Ascending aorta (tissue), 2 donors: ENCODE measurements at regions not wholly inside any gene's neighbourhood (a gene's known extent, or its start where the extent isn't known, plus 50 kb on each side); places are given as distances from the start of the nearest gene placed in this dataset.
"Not testable (repeated sequence)": the region's sequence is repeated elsewhere in the genome, so short reads cannot be mapped to it uniquely, and the experiment has no call there.

Source experiments
- DNase-seq, 2 donors: peaks; one replicate each; pipeline ENCODE4 v3.0.0-alpha.2; 2019; ENCODE audit warnings: low spot score in 2 of 2
- H3K27ac ChIP-seq, 2 donors: fragments of 200-600 bp; sonication (generic); one replicate each; pipeline ENCODE4 v1.5.1; 2016 to 2017; ENCODE audit warnings: mild to moderate bottlenecking in 1 of 2
- H3K27me3 ChIP-seq: fragments of 200-600 bp; sonication (generic); one replicate; pipeline ENCODE4 v1.5.1; 2017
- H3K36me3 ChIP-seq, 2 donors: fragments of 200-600 bp; sonication (generic); one replicate each; pipeline ENCODE4 v1.5.1; 2016
- H3K4me1 ChIP-seq, 2 donors: fragments of 200-600 bp; sonication (generic); one replicate each; pipeline ENCODE4 v1.5.1; 2016 to 2017; ENCODE audit warnings: mild to moderate bottlenecking in 1 of 2
- H3K4me3 ChIP-seq, 2 donors: fragments of 200-600 bp; sonication (generic); one replicate each; pipeline ENCODE4 v1.5.1; 2016 to 2017; ENCODE audit warnings: mild to moderate bottlenecking in 1 of 2
- H3K9me3 ChIP-seq, 2 donors: fragments of 200-600 bp; sonication (generic); one replicate each; pipeline ENCODE4 v1.5.1; 2016
- intact Hi-C: fragments of 100-400 bp; cut with DNase I; formaldehyde crosslinking; loops from one replicate; pipeline ENCODE4 v1.15.1; 2023
- TF ChIP-seq, protein P1 (sequence below), 3 experiments: fragments of 200-600 bp in 2 of 3; fragments of 450-650 bp in 1 of 3; sonication (generic) in 2 of 3; IDR thresholded peaks; one replicate each; pipeline ENCODE4 v1.5.1; 2016 to 2019; ENCODE audit warnings: antibody characterized with exemption in 3 of 3, mild to moderate bottlenecking in 1 of 3, moderate library complexity in 1 of 3

DNA sequence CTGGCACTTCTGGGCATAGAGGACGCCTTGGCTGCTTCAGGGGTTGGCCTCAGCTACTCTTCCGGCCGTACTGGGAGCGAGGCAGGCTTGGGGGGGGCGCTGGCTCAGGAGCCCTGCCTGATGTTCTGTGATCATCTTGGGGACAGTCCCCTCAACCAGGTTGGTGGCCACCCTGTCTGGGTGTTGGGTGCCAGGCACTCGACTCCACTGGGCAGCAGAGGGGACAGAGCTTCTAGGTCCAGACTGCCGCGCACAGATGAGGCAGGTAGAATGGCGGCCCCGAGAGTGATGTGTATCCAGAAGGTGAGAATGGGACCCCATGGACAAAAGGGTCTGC, 84.9 kb downstream of the ASB1 start:
- DNase-seq: no peak
- TF ChIP-seq, protein P1, sequence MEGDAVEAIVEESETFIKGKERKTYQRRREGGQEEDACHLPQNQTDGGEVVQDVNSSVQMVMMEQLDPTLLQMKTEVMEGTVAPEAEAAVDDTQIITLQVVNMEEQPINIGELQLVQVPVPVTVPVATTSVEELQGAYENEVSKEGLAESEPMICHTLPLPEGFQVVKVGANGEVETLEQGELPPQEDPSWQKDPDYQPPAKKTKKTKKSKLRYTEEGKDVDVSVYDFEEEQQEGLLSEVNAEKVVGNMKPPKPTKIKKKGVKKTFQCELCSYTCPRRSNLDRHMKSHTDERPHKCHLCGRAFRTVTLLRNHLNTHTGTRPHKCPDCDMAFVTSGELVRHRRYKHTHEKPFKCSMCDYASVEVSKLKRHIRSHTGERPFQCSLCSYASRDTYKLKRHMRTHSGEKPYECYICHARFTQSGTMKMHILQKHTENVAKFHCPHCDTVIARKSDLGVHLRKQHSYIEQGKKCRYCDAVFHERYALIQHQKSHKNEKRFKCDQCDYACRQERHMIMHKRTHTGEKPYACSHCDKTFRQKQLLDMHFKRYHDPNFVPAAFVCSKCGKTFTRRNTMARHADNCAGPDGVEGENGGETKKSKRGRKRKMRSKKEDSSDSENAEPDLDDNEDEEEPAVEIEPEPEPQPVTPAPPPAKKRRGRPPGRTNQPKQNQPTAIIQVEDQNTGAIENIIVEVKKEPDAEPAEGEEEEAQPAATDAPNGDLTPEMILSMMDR (IDR thresholded peaks at IDR 0.05): no peak
- intact Hi-C loops: no loop called here
- Histone ChIP-seq H3K27ac (no peak overlapping the region), H3K27me3 (no peaks in the 10 kb centered on the region), H3K4me1 (no peaks in the 10 kb centered on the region), H3K4me3 (no peak overlapping the region), H3K9me3 (peaks cover 0 to 6% of the 10 kb centered on the region in 2 donors), H3K36me3 (no peaks in the 10 kb centered on the region)

- intact Hi-C loops: loop anchor here (2.0 kb wide), 1 partner anchor 272 kb away; no protein-coding TSS in a partner anchor
Measured at GRCh38 chr2:238512247-238512867, 85.6 kb downstream of the ASB1 start.

DNA sequence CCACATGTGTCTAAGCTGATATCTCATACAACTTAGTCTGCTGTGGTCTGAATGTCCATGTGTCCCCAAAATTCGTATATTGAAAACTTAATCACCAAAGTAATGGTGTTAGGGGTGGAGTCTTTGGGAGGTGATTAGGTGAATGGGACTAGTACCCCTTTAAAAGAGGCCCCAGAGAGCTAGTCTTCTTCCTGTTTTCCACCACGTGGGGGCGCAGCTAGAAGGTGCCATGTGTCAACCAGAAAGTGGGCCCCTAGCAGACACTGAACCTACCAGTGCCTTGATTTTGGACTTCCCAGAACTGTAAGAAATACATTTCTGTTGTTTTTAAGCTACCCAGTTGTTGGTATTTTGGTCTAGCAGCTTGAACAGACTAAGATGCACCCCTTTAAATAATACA, 86.6 kb downstream of the ASB1 start:
- intact Hi-C loops: loop anchor here (2.0 kb wide), 1 partner anchor 271 kb away; no protein-coding TSS in a partner anchor
- DNase-seq: no peak
- Histone ChIP-seq H3K4me1 (no peaks in the 10 kb centered on the region), H3K36me3 (no peaks in the 10 kb centered on the region), H3K9me3 (peaks cover 4 to 23% of the 10 kb centered on the region in 2 donors), H3K27me3 (no peaks in the 10 kb centered on the region), H3K27ac (no peak overlapping the region), H3K4me3 (no peak overlapping the region)
- TF ChIP-seq, protein P1 (IDR thresholded peaks at IDR 0.05): peak in 1 of 3 experiments; percentile 27

More at GRCh38 chr2:238512247-238512867, 85.6 kb downstream of the ASB1 start:
- H3K4me3 ChIP-seq: no peak overlapping the region
- no peak for DNase-seq
- H3K4me1 ChIP-seq: no peaks in the 10 kb centered on the region
- H3K9me3 ChIP-seq: peaks cover 0 to 14% of the 10 kb centered on the region in 2 donors
- TF ChIP-seq, protein P1 (IDR thresholded peaks at IDR 0.05): no peak
- H3K27ac ChIP-seq: no peak overlapping the region
- H3K27me3 ChIP-seq: no peaks in the 10 kb centered on the region
- no peaks in the 10 kb centered on the region for H3K36me3 ChIP-seq

DNA sequence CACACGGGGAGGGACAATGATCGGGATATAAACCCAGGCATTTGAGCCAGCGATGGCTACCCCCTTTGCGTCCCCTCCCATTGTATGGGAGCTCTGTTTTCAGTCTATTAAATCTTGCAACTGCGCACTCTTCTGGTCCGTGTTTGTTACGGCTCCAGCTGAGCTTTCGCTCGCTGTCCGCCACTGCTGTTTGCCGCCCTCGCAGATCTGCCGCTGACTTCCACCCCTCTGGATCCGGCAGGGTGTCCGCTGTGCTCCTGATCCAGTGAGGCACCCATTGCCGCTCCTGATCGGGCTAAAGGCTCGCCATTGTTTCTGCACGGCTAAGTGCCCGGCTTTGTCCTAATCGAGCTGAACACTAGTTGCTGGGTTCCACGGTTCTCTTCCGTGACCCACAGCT, 87.3 kb downstream of the ASB1 start:
- H3K4me3 ChIP-seq, intact Hi-C loops, H3K4me1 ChIP-seq, H3K27me3 ChIP-seq, H3K36me3 ChIP-seq, DNase-seq, H3K27ac ChIP-seq: not testable (repeated sequence)
- H3K9me3 ChIP-seq: peaks cover 4 to 24% of the 10 kb centered on the region in 2 donors

DNA sequence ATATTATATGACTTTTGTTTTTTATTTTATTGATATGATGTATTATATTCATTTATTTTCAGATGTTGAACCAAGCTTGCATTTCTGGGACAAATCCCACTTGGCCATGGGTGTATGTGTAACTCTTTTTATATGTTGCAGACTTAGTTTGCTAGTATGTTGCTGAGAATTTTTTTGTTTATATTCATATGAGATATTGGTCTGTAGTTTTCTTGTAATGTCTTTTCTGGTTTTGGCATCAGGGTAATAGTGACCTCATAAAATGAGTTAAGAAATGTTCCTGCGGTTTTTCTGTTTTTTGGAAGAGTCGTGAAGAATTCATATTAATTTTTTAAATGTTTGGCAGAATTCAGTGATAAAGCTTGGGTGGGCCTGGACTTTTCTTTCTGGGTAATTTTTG, 88.7 kb downstream of the ASB1 start:
- intact Hi-C loops: no loop called here
- H3K27ac ChIP-seq: no peak overlapping the region
- no peaks in the 10 kb centered on the region for H3K4me1 ChIP-seq
- H3K4me3 ChIP-seq: no peak overlapping the region
- TF ChIP-seq, protein P1 (IDR thresholded peaks at IDR 0.05): no peak
- peaks cover 4 to 24% of the 10 kb centered on the region in 2 donors for H3K9me3 ChIP-seq
- no peaks in the 10 kb centered on the region for H3K27me3 ChIP-seq
- H3K36me3 ChIP-seq: no peaks in the 10 kb centered on the region
- no peak for DNase-seq

DNA sequence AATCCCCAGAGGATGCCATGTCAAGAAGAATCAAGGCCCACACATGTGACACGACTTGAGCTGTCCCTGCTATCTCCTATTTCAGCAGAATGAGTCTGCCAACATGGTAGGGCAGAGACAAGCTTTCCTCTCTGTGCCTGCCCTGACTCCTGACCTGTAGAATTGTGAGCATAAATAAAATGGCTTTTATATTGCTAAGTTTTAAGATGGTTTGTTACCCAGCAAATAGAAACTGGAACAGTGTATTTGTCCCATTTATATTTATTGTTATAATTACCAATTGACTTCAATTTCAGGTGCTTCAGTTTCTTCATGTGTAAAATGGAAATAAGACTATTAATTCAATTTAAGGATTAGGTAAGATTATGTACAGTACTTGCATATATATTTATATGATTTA, 90.5 kb downstream of the ASB1 start:
- intact Hi-C loops: no loop called here
- TF ChIP-seq, protein P1 (IDR thresholded peaks at IDR 0.05): no peak
- Histone ChIP-seq H3K4me3 (no peak overlapping the region), H3K27me3 (no peaks in the 10 kb centered on the region), H3K36me3 (no peaks in the 10 kb centered on the region), H3K27ac (no peak overlapping the region), H3K9me3 (peaks cover 4 to 24% of the 10 kb centered on the region in 2 donors), H3K4me1 (no peaks in the 10 kb centered on the region)
- no peak for DNase-seq
